HG03457 (cell line): ENCODE measurements at regions not wholly inside any gene's neighbourhood (a gene's known extent, or its start where the extent isn't known, plus 50 kb on each side); places are given as distances from the start of the nearest gene placed in this dataset.
A peak's percentile ranks its signal among the peaks of the same experiment; 100 is the strongest.
"Not testable (repeated sequence)": the region's sequence is repeated elsewhere in the genome, so short reads cannot be mapped to it uniquely, and the experiment has no call there.

Source experiments
- ATAC-seq: cut with Tn5 transposase; IDR thresholded peaks from one replicate; pipeline ENCODE4 v1.9.1; 2021; ENCODE audit warnings: moderate number of reproducible peaks; ENCODE audit not compliant: unreplicated experiment

- ATAC-seq, result no peak
Observed at GRCh38 chr12:128026696-128027574, 240.0 kb upstream of the TMEM132C start.

GRCh38 chr12:128033473-128033872 is 233.5 kb upstream of the TMEM132C start:
- no peak for ATAC-seq

GRCh38 chr12:128040971-128041370 is 226.0 kb upstream of the TMEM132C start:
- ATAC-seq, result no peak

- not testable (repeated sequence) for ATAC-seq
Observed at GRCh38 chr12:128042283-128042682, 224.7 kb upstream of the TMEM132C start.

- no peak for ATAC-seq
Observed at GRCh38 chr12:128042825-128043224, 224.1 kb upstream of the TMEM132C start.

- ATAC-seq, result no peak
Observed at GRCh38 chr12:128043317-128043716, 223.7 kb upstream of the TMEM132C start.

GRCh38 chr12:128047266-128048060 is 219.5 kb upstream of the TMEM132C start:
- no peak for ATAC-seq

- no peak for ATAC-seq
Observed at GRCh38 chr12:128052331-128052730, 214.6 kb upstream of the TMEM132C start.

- no peak for ATAC-seq
Observed at GRCh38 chr12:128052777-128053176, 214.2 kb upstream of the TMEM132C start.

GRCh38 chr12:128055567-128055966 is 211.4 kb upstream of the TMEM132C start:
- ATAC-seq, result no peak

- ATAC-seq, result no peak
Observed at GRCh38 chr12:128056136-128056801, 210.7 kb upstream of the TMEM132C start.

- ATAC-seq, result no peak
Observed at GRCh38 chr12:128057586-128057985, 209.4 kb upstream of the TMEM132C start.

GRCh38 chr12:128059621-128060370 is 207.2 kb upstream of the TMEM132C start:
- ATAC-seq, result no peak

- no peak for ATAC-seq
Observed at GRCh38 chr12:128068211-128068610, 198.8 kb upstream of the TMEM132C start.

- ATAC-seq, result peak; percentile 79
Observed at GRCh38 chr12:128069359-128069997, 197.5 kb upstream of the TMEM132C start.

GRCh38 chr12:128073937-128074336 is 193.0 kb upstream of the TMEM132C start:
- no peak for ATAC-seq

GRCh38 chr12:128075332-128075731 is 191.6 kb upstream of the TMEM132C start:
- ATAC-seq, result no peak

GRCh38 chr12:128076188-128076587 is 190.8 kb upstream of the TMEM132C start:
- ATAC-seq, result no peak

GRCh38 chr12:128077211-128077916 is 189.6 kb upstream of the TMEM132C start:
- no peak for ATAC-seq

- no peak for ATAC-seq
Observed at GRCh38 chr12:128077917-128078298, 189.1 kb upstream of the TMEM132C start.
